NB4 (cell line): ENCODE measurements at regions not wholly inside any gene's neighbourhood (a gene's known extent, or its start where the extent isn't known, plus 50 kb on each side); places are given as distances from the start of the nearest gene placed in this dataset.

Source experiments
- CTCF ChIP-seq: IDR thresholded peaks from one replicate; pipeline ENCODE4 v1.5.1; 2012; ENCODE audit warnings: low read depth, low read length
- MYC ChIP-seq: IDR thresholded peaks from 2 replicates; pipeline ENCODE4 v1.6.1; 2011; ENCODE audit warnings: low read depth, low read length

GRCh38 chr4:38236003-38236402, 275.8 kb downstream of the PTTG2 start:
- TF ChIP-seq CTCF (no peak), MYC (no peak)
